HG03139 (cell line): ENCODE measurements at regions not wholly inside any gene's neighbourhood (a gene's known extent, or its start where the extent isn't known, plus 50 kb on each side); places are given as distances from the start of the nearest gene placed in this dataset.
A peak's percentile ranks its signal among the peaks of the same experiment; 100 is the strongest.
"Not testable (repeated sequence)": the region's sequence is repeated elsewhere in the genome, so short reads cannot be mapped to it uniquely, and the experiment has no call there.

Experiments
- ATAC-seq: cut with Tn5 transposase; IDR thresholded peaks from one replicate; pipeline ENCODE4 v1.9.1; 2021; ENCODE audit not compliant: unreplicated experiment

DNA sequence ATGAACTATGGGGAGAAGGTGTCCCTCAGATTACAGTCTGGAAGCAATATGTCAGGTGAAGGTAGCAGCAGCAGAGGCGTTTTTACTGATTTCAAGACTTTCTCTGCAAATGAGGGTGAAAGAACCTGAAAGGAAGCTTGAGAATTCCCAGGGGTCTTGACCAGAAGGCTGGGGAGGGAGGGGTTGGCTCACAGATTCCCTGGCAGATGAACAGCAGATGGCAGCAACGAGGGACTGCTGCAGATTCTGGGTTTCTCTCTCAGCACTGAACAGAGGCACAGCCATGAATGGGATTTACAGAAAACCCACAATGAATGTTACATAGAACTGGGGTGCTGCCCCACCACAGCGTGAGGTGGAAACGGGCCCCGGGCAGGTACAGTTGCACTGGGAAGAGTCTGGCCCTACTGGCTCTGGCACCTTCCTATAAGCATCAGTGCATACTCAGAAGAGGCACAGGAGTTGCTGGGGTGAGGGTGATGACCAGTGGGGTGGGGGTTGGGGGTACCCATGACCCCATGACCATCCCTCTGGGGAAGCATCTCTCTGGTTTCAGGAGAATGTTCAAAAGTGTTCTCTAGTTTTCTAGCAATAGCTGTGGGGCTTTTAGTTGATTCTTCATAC, 317.8 kb downstream of the SH2D4B start:
- peak; percentile 66 for ATAC-seq

- ATAC-seq, result no peak
Measured at GRCh38 chr10:80856186-80856585, 318.5 kb downstream of the SH2D4B start.

DNA sequence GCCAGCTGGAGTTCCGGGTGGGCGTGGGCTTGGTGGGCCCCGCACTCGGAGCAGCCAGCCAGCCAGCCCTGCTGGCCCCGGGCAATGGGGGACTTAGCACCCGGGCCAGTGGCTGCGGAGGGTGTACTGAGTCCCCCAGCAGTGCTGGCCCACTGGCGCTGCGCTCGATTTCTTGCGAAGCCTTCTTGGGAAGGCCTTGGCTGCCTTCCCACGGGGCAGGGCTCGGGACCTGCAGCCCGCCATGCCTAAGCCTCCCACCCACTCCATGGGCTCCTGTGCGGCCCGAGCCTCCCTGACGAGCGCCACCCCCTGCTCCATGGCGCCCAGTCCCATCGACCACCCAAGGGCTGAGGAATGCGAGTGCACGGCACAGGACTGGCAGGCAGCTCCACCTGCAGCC, 321.6 kb downstream of the SH2D4B start:
- ATAC-seq, result not testable (repeated sequence)

GRCh38 chr10:80860719-80861118, 323.0 kb downstream of the SH2D4B start:
- ATAC-seq, result no peak

DNA sequence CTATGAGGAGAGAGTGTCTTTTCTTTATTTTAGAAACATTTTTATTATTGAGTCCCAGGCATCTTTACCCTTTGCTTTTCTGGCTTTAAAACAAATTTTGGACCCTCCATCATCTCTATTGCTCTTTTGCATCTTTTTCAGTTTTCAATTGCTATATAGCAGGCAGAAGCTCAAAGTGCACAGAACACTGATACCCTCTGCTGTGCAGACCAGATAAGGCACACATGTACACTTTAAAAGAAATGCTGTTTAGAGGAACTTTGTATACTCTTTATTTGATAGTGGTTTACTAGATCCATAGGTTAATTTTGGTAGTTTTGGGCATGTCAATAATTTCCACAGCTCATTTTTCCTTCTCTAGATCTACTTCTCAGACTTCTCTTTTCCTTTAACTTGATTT, 324.2 kb downstream of the SH2D4B start:
- ATAC-seq, result no peak

- peak; percentile 86 for ATAC-seq
Measured at GRCh38 chr10:80870282-80870681, 332.6 kb downstream of the SH2D4B start.

GRCh38 chr10:80871083-80871482, 333.4 kb downstream of the SH2D4B start:
- ATAC-seq, result peak; percentile 69

- no peak for ATAC-seq
Measured at GRCh38 chr10:80878330-80878729, 340.6 kb downstream of the SH2D4B start.

DNA sequence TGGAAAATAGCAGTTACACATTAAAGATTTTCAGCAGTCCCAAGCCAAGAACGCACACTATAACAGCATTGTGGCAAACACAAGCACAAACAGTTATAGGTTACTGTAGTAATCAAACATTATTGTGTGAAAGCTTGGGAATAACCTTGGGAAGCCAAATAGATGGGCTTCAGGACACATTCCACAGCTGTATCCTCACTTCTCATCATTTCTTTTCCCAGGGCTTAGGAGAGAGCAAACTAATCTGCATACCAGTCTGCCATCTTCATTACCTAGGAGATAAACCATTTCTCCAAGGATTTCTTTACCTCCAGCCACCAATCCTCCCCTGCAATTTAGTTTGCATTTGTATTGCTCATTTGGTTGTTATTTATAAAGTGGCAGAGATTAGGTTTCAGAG, 352.4 kb downstream of the SH2D4B start:
- no peak for ATAC-seq

DNA sequence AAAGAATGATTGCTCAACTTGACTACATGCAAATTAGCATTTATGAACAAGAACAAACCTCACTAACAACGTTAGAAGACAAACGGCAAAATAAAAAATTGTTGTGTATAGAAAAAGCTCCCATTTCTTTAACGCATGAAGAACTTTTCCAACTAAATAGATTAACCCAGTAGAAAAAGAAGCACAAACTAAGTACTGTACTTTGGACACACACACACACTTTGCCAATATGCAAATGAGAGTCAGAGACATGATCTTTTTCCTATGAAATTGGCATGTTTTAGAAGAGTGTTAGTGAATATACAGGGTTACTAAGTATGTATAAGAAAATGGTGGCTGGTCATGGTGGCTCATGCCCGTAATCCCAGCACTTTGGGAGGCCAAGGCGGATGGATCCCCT, 355.6 kb downstream of the SH2D4B start:
- ATAC-seq, result no peak

GRCh38 chr10:80894311-80894791, 356.6 kb downstream of the SH2D4B start:
- ATAC-seq, result no peak

DNA sequence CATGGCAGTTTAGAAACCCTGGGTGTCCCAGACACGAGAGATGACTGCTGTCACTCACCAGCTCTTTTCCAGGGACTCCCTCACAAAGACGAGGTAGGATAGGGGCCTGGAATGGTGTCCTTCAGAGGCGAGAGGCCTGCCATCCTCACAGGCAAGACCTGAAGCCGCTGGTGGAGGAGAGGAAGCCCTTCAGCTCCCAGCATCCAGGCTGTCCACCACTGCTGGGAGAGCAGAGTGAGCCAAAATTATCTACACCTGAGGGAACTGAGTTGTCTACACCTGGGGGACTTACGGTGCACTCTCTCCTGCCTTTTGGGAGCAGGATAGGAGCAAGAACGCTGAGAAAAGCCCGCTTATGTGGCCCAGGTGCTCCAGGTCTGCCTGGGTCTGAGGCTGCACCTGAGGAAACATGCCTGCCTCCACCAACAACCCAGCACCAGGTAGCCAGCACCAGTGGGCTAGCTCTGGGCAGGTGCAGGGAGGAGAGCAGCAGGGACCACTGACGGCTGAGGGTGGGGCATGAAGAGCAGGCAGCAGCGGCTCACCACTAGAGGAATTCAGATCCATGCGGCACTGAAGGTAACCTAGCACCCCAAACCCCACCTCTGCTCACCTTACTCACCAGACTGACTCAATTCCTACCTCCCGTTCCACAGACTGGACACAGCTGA, 357.2 kb downstream of the SH2D4B start:
- no peak for ATAC-seq

GRCh38 chr10:80896076-80896475, 358.4 kb downstream of the SH2D4B start:
- no peak for ATAC-seq

- no peak for ATAC-seq
Measured at GRCh38 chr10:80896959-80897358, 359.3 kb downstream of the SH2D4B start.

DNA sequence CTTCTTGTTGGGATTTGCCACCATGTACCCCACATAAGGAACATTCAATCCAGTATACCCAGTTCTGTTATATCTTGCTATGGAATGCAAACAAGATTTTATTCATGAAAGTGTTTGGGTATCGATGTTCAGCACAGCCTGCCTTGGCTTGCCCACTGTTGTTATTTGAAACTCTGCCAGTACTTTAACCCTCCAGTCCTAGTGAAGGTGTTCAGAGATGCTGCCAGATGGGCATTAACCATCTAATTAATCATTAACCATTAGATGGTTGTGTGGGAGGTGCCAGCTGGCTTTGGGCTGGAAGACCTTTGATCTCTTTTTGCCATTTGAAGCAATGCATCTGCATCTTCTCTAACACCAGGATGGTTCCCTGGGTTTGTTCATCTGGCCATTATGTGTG, 363.0 kb downstream of the SH2D4B start:
- no peak for ATAC-seq

- ATAC-seq, result no peak
Measured at GRCh38 chr10:80908611-80909010, 370.9 kb downstream of the SH2D4B start.

DNA sequence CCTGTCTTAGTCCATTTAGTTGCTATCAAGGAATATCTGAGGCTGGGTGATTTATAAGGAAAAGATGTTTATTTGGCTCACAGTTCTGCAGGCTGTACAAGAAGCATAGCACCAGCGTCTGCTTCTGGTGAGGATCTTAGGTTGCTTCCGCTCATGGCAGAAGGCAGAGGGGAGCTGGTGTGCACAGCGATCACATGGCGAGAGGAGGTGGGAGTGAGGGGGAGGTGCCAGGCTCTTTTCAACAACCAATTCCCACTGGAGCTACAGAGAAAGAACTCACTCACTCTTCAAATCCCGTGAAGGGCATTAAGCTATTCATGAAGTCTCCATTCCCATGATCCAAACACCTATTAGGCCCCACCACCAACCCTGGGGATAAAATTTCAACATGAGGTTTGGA, 371.6 kb downstream of the SH2D4B start:
- no peak for ATAC-seq

GRCh38 chr10:80917636-80918035, 379.9 kb downstream of the SH2D4B start:
- ATAC-seq, result no peak

DNA sequence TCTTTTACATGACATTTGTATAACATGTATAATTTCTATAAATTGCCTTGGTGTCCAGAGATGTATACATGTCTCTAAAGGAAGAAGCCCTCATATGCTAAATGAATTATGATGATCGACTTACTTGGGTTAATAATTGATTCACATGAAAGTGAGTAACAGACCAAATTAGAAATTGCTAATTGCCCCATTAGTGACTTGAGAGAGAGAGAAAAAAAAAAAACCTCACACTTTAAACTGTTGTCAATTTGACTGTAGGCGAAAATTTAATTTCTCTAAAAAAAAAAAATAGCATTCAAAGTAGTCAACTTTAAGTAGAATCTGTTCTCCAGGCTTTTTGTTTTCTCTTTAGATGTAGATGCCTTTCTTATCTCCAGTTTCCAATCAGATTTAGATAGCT, 383.3 kb downstream of the SH2D4B start:
- ATAC-seq, result no peak

DNA sequence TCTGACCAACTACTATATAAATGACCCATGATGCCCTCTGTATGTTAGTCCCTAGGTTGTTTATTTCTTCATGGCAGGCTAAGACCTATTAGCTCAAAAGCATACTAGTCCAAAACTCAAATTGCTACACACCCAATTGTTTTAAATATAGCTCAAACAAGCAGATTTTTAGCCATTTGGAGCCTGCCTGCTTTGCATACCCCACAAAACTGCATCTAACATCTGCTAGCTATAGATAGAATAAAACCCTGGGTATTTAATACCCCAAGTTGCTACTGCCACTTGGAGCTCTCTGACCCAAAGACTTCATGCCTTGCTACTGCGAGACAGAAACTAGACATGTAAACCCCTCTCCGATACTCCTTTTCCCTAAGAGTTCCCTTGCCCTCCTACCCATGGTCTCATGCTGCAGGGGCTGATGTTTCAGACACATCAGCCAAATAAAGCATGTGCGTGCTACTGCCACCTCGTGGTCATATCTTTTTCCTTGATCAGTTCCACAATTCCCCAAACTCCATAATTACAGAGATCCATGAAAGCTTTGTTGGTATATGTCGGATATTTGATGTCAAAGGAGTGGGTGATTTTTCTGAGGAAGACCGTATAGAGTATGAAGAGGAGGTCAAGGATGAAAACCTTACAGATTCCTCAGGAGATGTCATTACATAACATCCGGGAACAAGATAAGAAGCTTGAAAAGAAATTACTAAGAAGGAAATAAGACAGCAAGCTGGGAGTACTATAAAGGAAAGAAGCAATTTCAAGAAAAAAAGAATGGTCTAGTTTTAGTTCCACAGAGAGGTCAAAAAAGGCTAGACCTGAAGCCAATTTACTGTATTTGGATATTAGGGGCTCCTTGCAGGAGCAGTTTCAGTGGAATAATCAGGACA, 386.6 kb downstream of the SH2D4B start:
- peak; percentile 63 for ATAC-seq

GRCh38 chr10:80927419-80928078, 389.8 kb downstream of the SH2D4B start:
- no peak for ATAC-seq
